HK-2 (cell line): ENCODE measurements at regions not wholly inside any gene's neighbourhood (a gene's known extent, or its start where the extent isn't known, plus 50 kb on each side); places are given as distances from the start of the nearest gene placed in this dataset.
"Not testable (repeated sequence)": the region's sequence is repeated elsewhere in the genome, so short reads cannot be mapped to it uniquely, and the experiment has no call there.

Source experiments
- DNase-seq: peaks from one replicate; pipeline ENCODE4 v3.0.0-alpha.2; 2018; ENCODE audit not compliant: unreplicated experiment

GRCh38 chr6:815348-815738, 122.4 kb upstream of the EXOC2 start:
- no peak for DNase-seq

- DNase-seq, result no peak
Measured at GRCh38 chr6:814378-815347, 121.7 kb upstream of the EXOC2 start.

DNA sequence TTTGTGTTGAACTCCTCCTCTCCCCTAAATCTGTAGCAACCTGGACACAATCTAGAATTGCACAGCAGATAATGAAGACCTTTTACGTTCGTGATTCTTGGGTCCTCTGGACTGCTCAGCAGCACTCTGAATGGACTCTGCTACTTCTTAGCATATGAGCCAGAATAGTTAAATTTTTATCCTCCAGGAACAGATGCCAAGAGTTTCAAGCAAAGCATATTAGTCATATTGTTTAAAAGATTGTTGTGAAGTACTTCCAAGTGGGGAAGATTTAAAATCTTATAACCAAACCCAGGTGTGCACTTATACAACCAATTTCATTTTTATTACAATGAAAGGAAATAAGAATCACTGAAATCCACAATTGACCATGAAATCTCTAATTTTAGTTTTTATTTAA, 118.9 kb upstream of the EXOC2 start:
- DNase-seq, result no peak

GRCh38 chr6:811191-811590, 118.3 kb upstream of the EXOC2 start:
- DNase-seq, result no peak

DNA sequence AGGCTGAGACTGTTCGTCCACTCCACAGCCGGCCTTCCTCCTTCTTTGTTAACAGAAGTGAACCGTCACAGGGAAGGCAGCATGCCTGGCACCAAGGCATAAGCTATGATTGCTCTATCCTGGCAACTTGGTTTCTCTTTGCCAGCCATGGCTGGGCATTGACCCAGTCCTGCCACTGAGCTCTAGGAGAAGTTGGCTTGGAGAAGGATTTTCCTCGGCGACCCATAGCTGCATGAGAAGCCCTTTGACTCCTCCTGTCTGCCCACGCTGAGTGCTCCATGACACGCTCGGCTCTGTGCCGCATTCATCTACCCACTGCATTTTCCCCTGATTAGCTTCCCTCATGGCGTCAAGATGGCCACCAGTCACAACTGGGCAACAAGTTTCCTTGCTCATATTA, 111.8 kb upstream of the EXOC2 start:
- DNase-seq, result no peak

GRCh38 chr6:804317-804716, 111.4 kb upstream of the EXOC2 start:
- DNase-seq, result no peak

GRCh38 chr6:803191-803977, 110.4 kb upstream of the EXOC2 start:
- DNase-seq, result no peak

- DNase-seq, result no peak
Measured at GRCh38 chr6:802701-803100, 109.8 kb upstream of the EXOC2 start.

- DNase-seq, result not testable (repeated sequence)
Measured at GRCh38 chr6:802223-802622, 109.3 kb upstream of the EXOC2 start.

- DNase-seq, result no peak
Measured at GRCh38 chr6:799769-800168, 106.8 kb upstream of the EXOC2 start.

DNA sequence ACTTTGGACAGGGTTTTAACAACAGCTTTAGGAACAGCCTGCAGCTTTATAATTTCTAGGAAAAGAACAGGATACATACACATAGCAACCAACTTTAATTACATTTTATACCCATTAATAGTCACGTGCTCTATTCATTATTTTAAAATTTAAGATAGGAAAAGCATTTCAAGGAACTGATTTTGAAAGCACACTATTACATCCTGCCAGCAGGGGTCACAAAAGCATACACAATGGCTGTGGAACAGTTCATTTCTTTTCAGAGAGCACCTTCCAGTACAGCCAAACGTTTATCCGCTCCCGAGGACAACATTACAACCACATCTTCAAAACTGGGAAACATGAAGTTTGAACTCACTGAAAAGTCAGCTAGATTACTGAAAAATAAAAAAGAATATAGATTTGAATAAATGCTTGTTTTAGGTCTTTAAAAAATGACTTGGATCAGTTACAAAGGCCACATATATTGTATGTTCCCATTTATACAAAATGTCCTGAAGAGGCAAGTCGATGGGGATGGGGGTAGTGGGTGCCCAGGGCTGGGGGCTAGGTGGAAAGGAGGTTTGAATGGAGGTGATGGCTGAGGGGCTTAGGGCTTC, 104.6 kb upstream of the EXOC2 start:
- DNase-seq, result peak; percentile 34

GRCh38 chr6:795046-795685, 102.2 kb upstream of the EXOC2 start:
- no peak for DNase-seq

GRCh38 chr6:793261-793660, 100.3 kb upstream of the EXOC2 start:
- DNase-seq, result no peak

DNA sequence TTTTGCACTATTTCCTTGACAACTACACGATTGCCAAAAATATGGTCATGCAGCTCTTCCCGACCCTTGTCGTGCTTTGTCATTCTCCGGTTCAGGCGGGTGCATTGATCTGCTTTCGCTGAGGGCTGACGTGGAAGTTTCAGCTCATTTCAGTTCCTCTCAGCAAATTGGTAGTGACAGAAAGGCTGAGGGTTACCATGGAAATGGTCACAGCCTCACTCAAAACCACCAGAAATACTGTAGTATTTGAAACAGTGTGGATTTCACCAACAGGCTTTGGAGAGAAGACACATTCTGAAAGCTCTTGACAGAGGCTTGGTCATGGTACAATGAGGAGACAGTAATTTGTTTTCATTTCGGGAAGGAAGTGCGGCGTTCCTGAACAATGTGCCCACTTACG, 99.7 kb upstream of the EXOC2 start:
- DNase-seq, result no peak

GRCh38 chr6:788058-788457, 95.1 kb upstream of the EXOC2 start:
- no peak for DNase-seq

GRCh38 chr6:786946-787763, 94.2 kb upstream of the EXOC2 start:
- no peak for DNase-seq

DNA sequence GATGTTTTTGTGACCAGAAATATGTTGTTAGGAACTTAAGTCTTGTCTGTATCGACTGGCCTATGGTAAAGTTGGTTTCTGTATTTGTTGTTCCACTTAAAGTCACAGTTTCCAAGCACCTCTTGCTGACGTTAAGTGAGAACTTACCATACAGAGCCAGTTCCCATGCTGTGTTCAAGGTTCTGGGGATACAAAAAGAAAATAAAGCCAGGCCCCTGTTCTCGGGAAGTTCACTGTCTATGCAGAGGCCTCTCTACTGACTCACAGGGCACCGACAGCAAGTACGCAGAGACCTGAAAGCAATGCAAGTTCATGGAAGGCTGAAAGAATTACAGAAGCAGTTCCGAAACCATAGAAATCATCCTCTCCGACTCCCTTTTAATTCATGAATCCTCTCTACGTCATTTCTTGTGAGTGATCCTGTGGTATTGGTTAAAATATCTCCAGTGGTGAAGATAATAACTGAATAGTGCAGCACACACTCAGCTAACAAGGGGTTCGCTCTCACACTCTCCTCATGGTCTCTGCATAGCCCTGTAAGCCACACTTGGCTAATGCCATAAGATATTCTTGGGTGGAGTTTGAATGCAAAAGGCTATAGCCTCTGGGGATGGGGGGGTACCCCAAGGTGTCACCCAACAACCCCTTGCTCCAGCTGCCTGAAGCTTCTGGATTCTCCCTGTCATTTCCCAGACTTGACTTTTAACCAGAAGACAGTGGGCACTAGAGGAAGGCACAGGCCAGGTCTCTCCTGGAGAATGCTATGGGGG, 91.2 kb upstream of the EXOC2 start:
- DNase-seq, result no peak

- no peak for DNase-seq
Measured at GRCh38 chr6:782141-782540, 89.2 kb upstream of the EXOC2 start.

DNA sequence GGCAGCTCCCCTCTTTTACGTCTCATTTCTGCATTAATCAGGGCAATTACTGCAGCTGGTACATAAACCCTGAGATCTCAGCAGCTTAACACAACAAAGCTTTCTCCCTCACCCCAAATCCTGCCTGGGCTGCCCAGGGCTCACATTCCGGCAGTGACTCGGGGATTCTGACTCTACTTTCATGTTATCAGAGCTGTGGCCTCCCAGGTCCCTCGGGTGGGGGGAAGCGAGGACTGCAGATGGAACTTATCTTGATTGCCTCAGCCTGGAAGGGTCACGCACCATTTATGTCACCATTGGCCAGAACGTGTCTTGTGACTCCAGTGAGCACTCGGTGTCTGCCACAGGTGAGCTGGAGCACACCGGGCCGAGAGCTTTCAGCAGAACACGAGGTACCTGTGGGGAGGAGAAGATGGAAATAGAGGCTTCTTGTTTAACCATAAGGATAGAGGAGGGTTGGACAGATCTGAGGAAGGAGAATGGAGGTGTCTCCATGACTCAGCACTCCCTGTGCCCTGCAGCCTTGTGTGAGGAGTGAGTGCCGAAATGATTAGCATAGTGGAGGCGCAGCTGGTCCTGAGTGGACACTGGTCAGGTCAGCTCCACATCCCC, 88.5 kb upstream of the EXOC2 start:
- no peak for DNase-seq

DNA sequence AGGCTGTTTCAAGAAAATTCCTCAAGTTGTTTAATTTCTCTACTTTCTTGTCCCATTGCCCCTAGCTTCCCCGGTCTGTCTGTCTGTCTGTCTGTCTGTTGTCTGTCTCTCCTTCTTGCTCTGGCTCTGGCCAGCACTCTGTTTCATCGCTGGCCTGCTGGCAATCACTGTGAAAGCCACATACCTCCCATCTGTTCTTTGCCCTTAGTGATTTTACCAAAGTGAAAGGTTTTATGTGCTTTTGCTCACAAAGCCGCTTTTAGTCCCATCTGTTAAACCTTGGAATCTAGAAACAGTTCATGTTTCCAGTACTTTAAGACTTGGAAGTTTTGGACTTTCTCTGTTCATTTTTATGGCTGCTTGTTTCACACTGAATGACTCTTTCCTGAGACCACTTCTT, 87.8 kb upstream of the EXOC2 start:
- no peak for DNase-seq
